Tibial artery (tissue), 4 donors: ENCODE measurements at regions not wholly inside any gene's neighbourhood (a gene's known extent, or its start where the extent isn't known, plus 50 kb on each side); places are given as distances from the start of the nearest gene placed in this dataset.

Experiments
- DNase-seq, 2 donors: peaks; one replicate each; pipeline ENCODE4 v3.0.0-alpha.2; 2019
- H3K27ac ChIP-seq, 2 donors: fragments of 200-600 bp; sonication (generic) in 1 of 2; 1 replicate in 1 of 2; 2 replicates in 1 of 2; pipeline ENCODE4 v1.5.1; 2018 to 2019; ENCODE audit warnings: mild to moderate bottlenecking in 1 of 2
- H3K27me3 ChIP-seq, 2 donors: fragments of 200-600 bp; sonication (generic) in 1 of 2; one replicate each; pipeline versions ENCODE4 v1.5.1 to v1.6.0; 2016 to 2019
- H3K36me3 ChIP-seq, 3 donors: fragments of 200-600 bp; sonication (generic) in 2 of 3; one replicate each; pipeline ENCODE4 v1.5.1; 2016 to 2019; ENCODE audit warnings: mild to moderate bottlenecking in 2 of 3
- H3K4me1 ChIP-seq, 4 donors: fragments of 200-600 bp; sonication (generic) in 2 of 4; 1 replicate in 3 of 4; 2 replicates in 1 of 4; pipeline ENCODE4 v1.5.1; 2016 to 2019
- H3K4me3 ChIP-seq, 2 donors: fragments of 200-600 bp; sonication (generic) in 1 of 2; 1 replicate in 1 of 2; 2 replicates in 1 of 2; pipeline ENCODE4 v1.5.1; 2018 to 2019; ENCODE audit warnings: mild to moderate bottlenecking in 2 of 2
- H3K9me3 ChIP-seq, 3 donors: fragments of 200-600 bp; sonication (generic) in 1 of 3; one replicate each; pipeline ENCODE4 v1.5.1; 2016 to 2019
- intact Hi-C: fragments of 100-400 bp; cut with DNase I; formaldehyde crosslinking; loops from one replicate; pipeline ENCODE4 v1.15.0; 2023; ENCODE audit warnings: low total_unique reads
- TF ChIP-seq, protein P1 (sequence below), 2 experiments: fragments of 200-600 bp in 1 of 2; fragments of 450-650 bp in 1 of 2; IDR thresholded peaks; one replicate each; pipeline ENCODE4 v1.5.1; 2017 to 2019; ENCODE audit warnings: antibody characterized with exemption in 2 of 2, mild to moderate bottlenecking in 1 of 2, moderate library complexity in 1 of 2

DNA sequence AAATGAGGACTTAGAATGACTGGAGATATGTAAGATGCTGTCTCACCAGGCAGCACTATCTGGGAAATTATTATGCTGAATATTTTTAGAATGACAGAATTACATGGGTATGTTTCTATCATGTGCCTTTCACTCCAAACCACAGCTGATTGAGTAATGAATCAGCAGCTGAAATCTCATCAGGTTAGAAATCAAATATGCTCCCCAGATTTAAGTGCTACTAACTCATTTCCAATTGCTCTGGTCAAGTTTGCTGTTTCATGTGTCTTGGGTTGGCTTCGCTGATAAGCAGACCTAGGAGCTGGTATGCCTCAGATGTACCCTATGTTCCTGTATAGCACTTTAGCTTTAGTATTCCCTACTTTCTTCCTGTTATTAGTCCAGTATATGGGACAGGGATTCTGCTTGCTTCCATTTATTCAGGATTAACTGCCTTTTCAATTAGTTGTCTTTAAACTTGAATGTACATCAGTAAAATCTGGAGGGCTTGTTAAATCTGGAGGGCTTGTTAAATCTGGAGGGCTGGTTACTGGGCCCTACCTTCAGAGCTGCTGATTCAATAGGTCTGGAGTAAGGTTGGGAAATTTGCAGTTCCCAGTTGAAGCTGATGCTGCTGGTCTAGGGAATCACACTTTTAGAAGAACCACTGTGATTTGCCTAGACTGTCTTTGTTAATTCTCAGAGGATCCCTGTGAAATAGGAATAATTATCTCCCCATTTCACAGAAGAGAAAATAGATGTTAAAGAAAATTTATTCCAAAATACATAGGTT lies 172.9 kb downstream of the DKK1 start:
- Histone ChIP-seq H3K27ac (no peak overlapping the region), H3K4me3 (no peak overlapping the region), H3K9me3 (no peaks in the 10 kb centered on the region), H3K4me1 (peaks cover 0 to 18% (median 5%) of the 10 kb centered on the region in 4 donors), H3K36me3 (no peaks in the 10 kb centered on the region), H3K27me3 (no peaks in the 10 kb centered on the region)
- intact Hi-C loops, result loop anchor here (5.0 kb wide), 1 partner anchor 175 kb away; the partner anchor contains the start of gene DKK1
- DNase-seq, result no peak
- TF ChIP-seq, protein P1, sequence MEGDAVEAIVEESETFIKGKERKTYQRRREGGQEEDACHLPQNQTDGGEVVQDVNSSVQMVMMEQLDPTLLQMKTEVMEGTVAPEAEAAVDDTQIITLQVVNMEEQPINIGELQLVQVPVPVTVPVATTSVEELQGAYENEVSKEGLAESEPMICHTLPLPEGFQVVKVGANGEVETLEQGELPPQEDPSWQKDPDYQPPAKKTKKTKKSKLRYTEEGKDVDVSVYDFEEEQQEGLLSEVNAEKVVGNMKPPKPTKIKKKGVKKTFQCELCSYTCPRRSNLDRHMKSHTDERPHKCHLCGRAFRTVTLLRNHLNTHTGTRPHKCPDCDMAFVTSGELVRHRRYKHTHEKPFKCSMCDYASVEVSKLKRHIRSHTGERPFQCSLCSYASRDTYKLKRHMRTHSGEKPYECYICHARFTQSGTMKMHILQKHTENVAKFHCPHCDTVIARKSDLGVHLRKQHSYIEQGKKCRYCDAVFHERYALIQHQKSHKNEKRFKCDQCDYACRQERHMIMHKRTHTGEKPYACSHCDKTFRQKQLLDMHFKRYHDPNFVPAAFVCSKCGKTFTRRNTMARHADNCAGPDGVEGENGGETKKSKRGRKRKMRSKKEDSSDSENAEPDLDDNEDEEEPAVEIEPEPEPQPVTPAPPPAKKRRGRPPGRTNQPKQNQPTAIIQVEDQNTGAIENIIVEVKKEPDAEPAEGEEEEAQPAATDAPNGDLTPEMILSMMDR (IDR thresholded peaks at IDR 0.05), result no peak

DNA sequence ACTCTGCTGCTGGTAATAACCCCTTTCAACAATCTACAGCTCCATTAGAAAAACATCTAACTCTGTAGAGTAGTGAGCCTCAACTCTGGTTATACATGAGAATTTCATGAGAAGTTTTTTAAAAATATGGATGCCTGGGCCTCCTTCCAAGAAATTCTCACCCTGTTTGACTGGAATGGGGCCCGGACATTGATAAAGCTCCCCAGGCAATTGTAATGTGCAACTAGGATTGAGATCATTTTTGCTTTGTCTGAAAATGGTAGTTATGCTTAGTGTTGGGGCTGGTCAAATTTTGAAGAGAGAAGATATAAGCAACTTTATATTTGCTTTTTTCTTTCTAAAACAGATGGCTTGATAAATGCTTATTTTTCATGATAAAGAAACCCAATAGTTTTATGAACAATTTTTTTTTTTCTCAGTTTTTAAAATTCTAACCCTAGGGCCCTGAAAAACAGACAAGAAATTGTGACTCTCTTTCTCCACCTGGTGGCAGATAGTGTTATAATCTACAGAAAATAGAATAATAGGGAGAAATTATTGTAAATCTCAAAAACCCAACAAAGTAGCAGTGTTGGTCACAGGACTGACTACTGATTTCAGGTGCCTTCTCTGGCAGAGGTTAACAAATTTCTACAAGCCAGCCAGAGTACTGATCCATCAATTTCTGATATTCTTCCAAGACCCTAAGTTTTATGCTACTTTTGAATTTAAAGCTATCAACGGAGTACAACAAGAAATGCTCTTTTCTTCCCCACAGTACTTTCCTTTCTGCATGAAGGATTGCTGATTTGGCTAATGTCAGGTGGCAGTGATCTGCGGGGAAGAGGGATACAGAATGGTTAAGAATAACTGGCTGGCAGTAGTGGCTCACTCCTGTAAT lies 174.8 kb downstream of the DKK1 start:
- no peaks in the 10 kb centered on the region for H3K27me3 ChIP-seq
- no peak overlapping the region for H3K27ac ChIP-seq
- no peaks in the 10 kb centered on the region for H3K36me3 ChIP-seq
- intact Hi-C loops, result loop anchor here (5.0 kb wide), 1 partner anchor 177 kb away; the partner anchor contains the start of gene DKK1
- H3K9me3 ChIP-seq, result no peaks in the 10 kb centered on the region
- peaks cover 0 to 18% (median 5%) of the 10 kb centered on the region in 4 donors for H3K4me1 ChIP-seq
- DNase-seq, result no peak
- H3K4me3 ChIP-seq, result no peak overlapping the region
- TF ChIP-seq, protein P1 (IDR thresholded peaks at IDR 0.05), result peak; percentile 60 to 71

DNA sequence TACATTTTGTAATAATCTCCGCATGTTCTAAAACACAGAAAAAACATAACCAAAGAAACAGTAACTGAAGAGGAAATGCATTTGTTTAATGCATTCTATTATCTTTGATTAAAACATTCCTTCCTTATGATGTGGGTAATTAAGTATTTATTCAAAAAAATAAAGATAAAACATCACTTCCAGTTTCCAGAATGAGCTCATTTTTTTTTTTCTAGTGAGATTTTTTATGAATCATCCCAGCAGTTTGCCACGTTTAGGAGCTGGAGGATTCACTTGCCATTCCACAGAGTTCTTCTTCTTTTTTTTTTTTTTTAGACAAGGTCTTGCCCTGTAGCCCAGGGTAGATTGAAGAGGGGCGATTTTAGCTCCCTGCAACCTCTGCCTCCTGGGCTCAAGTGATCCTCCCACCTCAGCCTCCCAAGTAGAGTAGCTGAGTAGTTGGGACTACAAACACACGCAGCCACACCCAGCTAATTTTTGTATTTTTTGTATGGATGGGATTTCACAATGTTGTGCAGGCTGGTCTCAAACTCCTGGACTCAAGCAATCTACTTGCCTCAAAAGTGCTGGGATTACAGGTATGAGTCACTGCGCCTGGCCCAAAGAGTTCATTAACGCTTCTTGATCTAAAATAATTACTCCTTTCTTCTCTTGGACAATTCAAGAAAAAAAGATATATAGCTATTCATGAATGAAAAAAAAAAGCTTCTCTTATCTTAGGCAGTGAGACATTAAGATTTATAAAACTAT lies 177.3 kb downstream of the DKK1 start:
- Histone ChIP-seq H3K36me3 (no peaks in the 10 kb centered on the region), H3K9me3 (no peaks in the 10 kb centered on the region), H3K4me3 (no peak overlapping the region), H3K27me3 (no peaks in the 10 kb centered on the region), H3K27ac (no peak overlapping the region), H3K4me1 (peaks cover 0 to 9% (median 3%) of the 10 kb centered on the region in 4 donors)
- intact Hi-C loops, result no loop called here
- DNase-seq, result no peak
- TF ChIP-seq, protein P1 (IDR thresholded peaks at IDR 0.05), result no peak

- TF ChIP-seq, protein P1 (IDR thresholded peaks at IDR 0.05), result no peak
- no peaks in the 10 kb centered on the region for H3K4me1 ChIP-seq
- H3K27ac ChIP-seq, result no peak overlapping the region
- no peak for DNase-seq
- H3K36me3 ChIP-seq, result no peaks in the 10 kb centered on the region
- no peaks in the 10 kb centered on the region for H3K27me3 ChIP-seq
- H3K9me3 ChIP-seq, result peaks cover 0 to 3% (median 0%) of the 10 kb centered on the region in 3 donors
- no peak overlapping the region for H3K4me3 ChIP-seq
- intact Hi-C loops, result no loop called here
Measured at GRCh38 chr10:52499281-52499680, 185.2 kb downstream of the DKK1 start.

DNA sequence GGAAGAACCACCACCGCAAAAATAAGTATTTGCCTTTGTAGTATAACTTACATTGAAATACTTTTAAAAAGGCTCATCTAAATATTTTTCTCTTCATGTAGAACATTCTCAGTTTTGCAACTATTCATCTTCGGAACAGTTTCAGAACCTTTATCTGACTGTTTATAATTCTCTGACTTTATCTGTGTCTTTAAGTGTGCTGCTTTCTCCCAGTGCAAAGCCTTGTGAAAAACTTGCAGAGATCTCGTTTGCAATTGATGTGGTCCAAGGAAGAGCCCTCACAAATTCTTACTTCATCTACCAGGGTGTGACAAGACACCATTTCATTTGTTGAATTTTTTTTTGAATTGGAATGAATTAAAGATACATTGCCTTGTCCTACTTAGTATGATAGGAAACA lies 186.4 kb downstream of the DKK1 start:
- DNase-seq, result no peak
- Histone ChIP-seq H3K27me3 (no peaks in the 10 kb centered on the region), H3K4me3 (no peak overlapping the region), H3K4me1 (no peaks in the 10 kb centered on the region), H3K9me3 (peaks cover 0 to 3% (median 0%) of the 10 kb centered on the region in 3 donors), H3K36me3 (no peaks in the 10 kb centered on the region), H3K27ac (no peak overlapping the region)
- intact Hi-C loops, result no loop called here
- TF ChIP-seq, protein P1 (IDR thresholded peaks at IDR 0.05), result no peak
